Memory B cell (primary cell): ENCODE measurements at regions not wholly inside any gene's neighbourhood (a gene's known extent, or its start where the extent isn't known, plus 50 kb on each side); places are given as distances from the start of the nearest gene placed in this dataset.
"Not testable (repeated sequence)": the region's sequence is repeated elsewhere in the genome, so short reads cannot be mapped to it uniquely, and the experiment has no call there.

Source experiments
- ATAC-seq: fragments of 150-1000 bp; cut with Tn5 transposase; 2 replicates; pipeline ENCODE4 v1.10.0; 2021; ENCODE audit warnings: low read depth, mild to moderate bottlenecking, moderate library complexity
- DNase-seq, 2 donors: peaks; one replicate each; pipeline ENCODE4 v3.0.0; 2022; ENCODE audit warnings: low spot score in 2 of 2
- H3K27ac Mint-ChIP-seq: one replicate; pipeline ENCODE4 v1.8.0; 2022; ENCODE audit warnings: mild to moderate bottlenecking, moderate library complexity, mixed read lengths
- H3K27me3 Mint-ChIP-seq: one replicate; pipeline ENCODE4 v1.8.0; 2022; ENCODE audit warnings: mixed read lengths
- H3K36me3 Mint-ChIP-seq: one replicate; pipeline ENCODE4 v1.8.0; 2022; ENCODE audit warnings: mild to moderate bottlenecking, mixed read lengths
- H3K4me1 Mint-ChIP-seq: one replicate; pipeline ENCODE4 v1.8.0; 2022; ENCODE audit warnings: mixed read lengths
- H3K4me3 Mint-ChIP-seq: one replicate; pipeline ENCODE4 v1.8.0; 2022; ENCODE audit warnings: mild to moderate bottlenecking, moderate library complexity, mixed read lengths
- H3K9me3 Mint-ChIP-seq: one replicate; pipeline ENCODE4 v1.8.0; 2022; ENCODE audit warnings: mixed read lengths

- peaks cover 32% of the 10 kb centered on the region for H3K4me1 Mint-ChIP-seq
- no peaks in the 10 kb centered on the region for H3K36me3 Mint-ChIP-seq
- peak; percentile 59 for ATAC-seq
- H3K4me3 Mint-ChIP-seq = peak overlapping the region; percentile 69
- no peak for DNase-seq
- no peaks in the 10 kb centered on the region for H3K9me3 Mint-ChIP-seq
- no peaks in the 10 kb centered on the region for H3K27me3 Mint-ChIP-seq
- peak overlapping the region; percentile 83 for H3K27ac Mint-ChIP-seq
These were observed 104.5 kb downstream of the ZMAT3 start for GRCh38 chr3:178967177-178967532.

DNA sequence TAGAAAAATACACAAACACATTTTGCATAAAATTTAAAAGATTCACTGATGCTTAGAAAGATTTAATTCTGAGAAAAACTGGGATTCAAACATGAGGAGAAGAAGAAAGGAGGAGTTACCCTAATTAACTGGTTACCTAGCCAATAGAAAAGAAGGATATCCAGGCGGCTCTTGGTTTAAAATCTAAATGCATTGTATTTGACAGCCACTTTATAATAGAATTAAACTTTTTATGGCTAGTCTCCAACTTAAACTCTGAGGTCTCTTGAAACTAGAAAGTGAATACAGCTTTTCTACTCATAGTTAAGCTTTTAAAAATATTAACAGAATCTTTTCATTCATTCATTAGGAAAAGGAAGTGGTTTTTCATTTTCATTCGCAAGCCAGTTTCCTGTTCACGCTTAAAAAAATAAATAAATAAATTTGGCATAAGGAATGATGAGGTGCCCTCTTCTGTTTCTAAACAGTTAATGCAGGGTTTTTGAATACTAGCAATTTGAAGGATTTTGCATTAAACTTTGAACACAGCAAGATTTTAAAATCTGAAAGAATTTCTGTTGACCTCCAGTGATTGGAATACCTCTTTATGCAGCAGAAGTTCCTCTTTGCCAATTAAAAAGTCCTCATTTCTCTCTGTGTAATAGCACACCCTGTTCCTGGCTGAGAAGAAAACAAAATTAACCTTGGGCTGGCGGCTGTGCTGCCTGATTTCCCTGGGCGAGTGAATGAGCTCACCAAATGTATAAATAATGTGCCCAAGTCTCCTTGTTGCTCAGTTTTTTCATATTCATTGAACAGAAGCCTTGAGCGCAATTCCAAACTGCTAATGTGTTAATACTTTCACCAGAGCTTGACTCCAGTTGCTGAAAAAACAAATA is 105.1 kb downstream of the ZMAT3 start:
- H3K27ac Mint-ChIP-seq = peak overlapping the region; percentile 83

GRCh38 chr3:178964551-178964950 is 107.1 kb downstream of the ZMAT3 start:
- ATAC-seq (no peak), DNase-seq (no peak)
- Mint-ChIP-seq H3K27me3 (no peaks in the 10 kb centered on the region), H3K4me1 (peaks cover 28% of the 10 kb centered on the region), H3K9me3 (no peaks in the 10 kb centered on the region), H3K4me3 (no peak overlapping the region), H3K27ac (no peak overlapping the region), H3K36me3 (peaks cover 5% of the 10 kb centered on the region)

More for the DNA sequence above, 105.1 kb downstream of the ZMAT3 start:
- peaks cover 32% of the 10 kb centered on the region for H3K4me1 Mint-ChIP-seq
- peak; percentile 9 for ATAC-seq
- peak overlapping the region; percentile 69 for H3K4me3 Mint-ChIP-seq
- no peaks in the 10 kb centered on the region for H3K9me3 Mint-ChIP-seq
- DNase-seq = no peak
- H3K27me3 Mint-ChIP-seq = no peaks in the 10 kb centered on the region
- H3K36me3 Mint-ChIP-seq = no peaks in the 10 kb centered on the region

GRCh38 chr3:178960918-178961317 is 110.7 kb downstream of the ZMAT3 start:
- ATAC-seq = no peak
- H3K4me3 Mint-ChIP-seq = no peak overlapping the region
- no peak for DNase-seq
- peaks cover 7% of the 10 kb centered on the region for H3K36me3 Mint-ChIP-seq
- no peaks in the 10 kb centered on the region for H3K9me3 Mint-ChIP-seq
- no peaks in the 10 kb centered on the region for H3K27me3 Mint-ChIP-seq
- no peaks in the 10 kb centered on the region for H3K4me1 Mint-ChIP-seq
- H3K27ac Mint-ChIP-seq = no peak overlapping the region

- Mint-ChIP-seq H3K9me3 (no peaks in the 10 kb centered on the region), H3K4me1 (no peaks in the 10 kb centered on the region), H3K36me3 (peaks cover 7% of the 10 kb centered on the region), H3K4me3 (no peak overlapping the region), H3K27ac (no peak overlapping the region), H3K27me3 (no peaks in the 10 kb centered on the region)
- no peak for ATAC-seq
- DNase-seq = no peak
These were observed 111.4 kb downstream of the ZMAT3 start for GRCh38 chr3:178960181-178960580.

- no peak for ATAC-seq
- Mint-ChIP-seq H3K9me3 (peaks cover 8% of the 10 kb centered on the region), H3K36me3 (peaks cover 8% of the 10 kb centered on the region), H3K4me1 (no peaks in the 10 kb centered on the region), H3K4me3 (no peak overlapping the region), H3K27ac (no peak overlapping the region), H3K27me3 (peaks cover 5% of the 10 kb centered on the region)
- no peak for DNase-seq
These were observed 120.9 kb downstream of the ZMAT3 start for GRCh38 chr3:178950676-178951075.

GRCh38 chr3:178949896-178950295 is 121.7 kb downstream of the ZMAT3 start:
- peaks cover 8% of the 10 kb centered on the region for H3K36me3 Mint-ChIP-seq
- H3K4me3 Mint-ChIP-seq = no peak overlapping the region
- no peak for ATAC-seq
- no peak overlapping the region for H3K27ac Mint-ChIP-seq
- peaks cover 8% of the 10 kb centered on the region for H3K9me3 Mint-ChIP-seq
- no peaks in the 10 kb centered on the region for H3K4me1 Mint-ChIP-seq
- DNase-seq = no peak
- peaks cover 5% of the 10 kb centered on the region for H3K27me3 Mint-ChIP-seq

- H3K4me3 Mint-ChIP-seq = no peak overlapping the region
- no peak overlapping the region for H3K27ac Mint-ChIP-seq
- DNase-seq (no peak), ATAC-seq (no peak)
- H3K36me3 Mint-ChIP-seq = peaks cover 8% of the 10 kb centered on the region
- no peaks in the 10 kb centered on the region for H3K4me1 Mint-ChIP-seq
- peaks cover 8% of the 10 kb centered on the region for H3K9me3 Mint-ChIP-seq
- H3K27me3 Mint-ChIP-seq = peaks cover 8% of the 10 kb centered on the region
These were observed 123.1 kb downstream of the ZMAT3 start for GRCh38 chr3:178948546-178948945.

DNA sequence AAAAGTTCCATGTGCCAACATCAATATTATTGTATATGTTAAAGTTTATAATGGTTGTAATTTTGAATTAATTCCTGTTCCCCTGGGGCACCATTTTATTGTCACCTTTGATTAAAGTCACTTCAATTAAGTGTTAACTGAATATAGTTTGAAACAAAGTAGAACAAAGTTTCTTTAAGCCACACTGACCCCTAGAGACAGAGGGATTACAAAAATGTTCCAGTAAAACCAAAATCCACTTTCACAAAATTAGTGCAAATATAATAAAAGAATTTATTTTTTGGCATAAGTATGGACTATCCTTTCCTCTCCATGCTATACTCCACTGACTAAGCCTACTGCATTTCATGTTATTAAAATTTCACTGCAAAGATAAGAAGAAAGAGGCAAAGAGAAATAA is 123.9 kb downstream of the ZMAT3 start:
- Mint-ChIP-seq H3K27ac (no peak overlapping the region), H3K36me3 (peaks cover 8% of the 10 kb centered on the region), H3K27me3 (peaks cover 8% of the 10 kb centered on the region), H3K4me3 (no peak overlapping the region), H3K4me1 (no peaks in the 10 kb centered on the region), H3K9me3 (peaks cover 8% of the 10 kb centered on the region)
- no peak for DNase-seq
- ATAC-seq = no peak

- H3K9me3 Mint-ChIP-seq, H3K4me3 Mint-ChIP-seq, H3K27me3 Mint-ChIP-seq, H3K36me3 Mint-ChIP-seq, DNase-seq, ATAC-seq, H3K4me1 Mint-ChIP-seq, H3K27ac Mint-ChIP-seq: not testable (repeated sequence)
These were observed 129.3 kb downstream of the ZMAT3 start for GRCh38 chr3:178942261-178942660.

DNA sequence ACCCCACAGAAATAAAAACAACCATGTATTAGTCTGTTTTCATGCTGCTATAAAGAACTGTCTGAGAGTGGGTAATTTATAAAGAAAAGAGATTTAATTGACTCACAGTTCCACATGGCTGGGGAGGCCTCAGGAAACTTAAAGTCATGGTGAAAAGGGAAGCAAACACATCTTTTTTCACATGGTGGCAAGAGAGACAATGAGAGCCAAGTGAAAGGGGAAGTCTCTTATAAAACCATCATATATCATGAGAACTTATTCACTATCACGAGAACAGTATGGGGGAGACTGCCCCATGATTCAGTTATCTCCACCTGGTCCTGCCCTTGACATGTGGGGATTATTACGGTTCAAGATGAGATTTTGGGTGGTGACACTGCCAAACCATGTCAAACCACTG is 141.5 kb downstream of the ZMAT3 start:
- DNase-seq (no peak), ATAC-seq (no peak)
- Mint-ChIP-seq H3K36me3 (peaks cover 6% of the 10 kb centered on the region), H3K27me3 (no peaks in the 10 kb centered on the region), H3K9me3 (peaks cover 26% of the 10 kb centered on the region), H3K27ac (no peak overlapping the region), H3K4me3 (no peak overlapping the region), H3K4me1 (peaks cover 3% of the 10 kb centered on the region)

GRCh38 chr3:178916223-178916622 is 155.4 kb downstream of the ZMAT3 start:
- Mint-ChIP-seq H3K4me1 (no peaks in the 10 kb centered on the region), H3K36me3 (peaks cover 4% of the 10 kb centered on the region), H3K4me3 (no peak overlapping the region), H3K27me3 (peaks cover 9% of the 10 kb centered on the region), H3K27ac (no peak overlapping the region), H3K9me3 (peaks cover 14% of the 10 kb centered on the region)
- no peak for DNase-seq
- ATAC-seq = no peak

DNA sequence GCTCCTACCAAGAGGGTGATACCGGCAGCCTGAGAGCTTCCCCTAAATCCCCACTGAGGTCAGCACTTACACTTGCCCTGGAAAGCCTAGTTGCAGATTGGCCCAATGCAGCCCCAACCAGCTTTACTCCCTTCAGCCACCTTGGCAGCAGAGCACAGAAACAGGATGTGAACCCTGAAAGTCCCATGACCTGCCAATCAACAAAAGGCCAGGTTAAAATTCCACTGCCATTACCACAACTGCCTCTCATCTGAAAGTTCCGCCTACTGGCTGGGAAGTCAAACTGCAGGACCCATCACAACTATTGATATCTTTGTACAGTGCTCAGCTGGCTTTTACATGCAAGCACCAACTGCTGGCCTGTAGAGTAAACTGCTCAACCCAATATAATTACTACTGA is 156.2 kb downstream of the ZMAT3 start:
- peaks cover 14% of the 10 kb centered on the region for H3K9me3 Mint-ChIP-seq
- DNase-seq = no peak
- no peaks in the 10 kb centered on the region for H3K4me1 Mint-ChIP-seq

GRCh38 chr3:178907081-178907480 is 164.5 kb downstream of the ZMAT3 start:
- Mint-ChIP-seq H3K4me1 (peaks cover 3% of the 10 kb centered on the region), H3K27me3 (peaks cover 3% of the 10 kb centered on the region), H3K36me3 (no peaks in the 10 kb centered on the region), H3K4me3 (no peak overlapping the region), H3K9me3 (peaks cover under 1% of the 10 kb centered on the region), H3K27ac (no peak overlapping the region)
- DNase-seq (no peak), ATAC-seq (no peak)

More for the DNA sequence above, 156.2 kb downstream of the ZMAT3 start:
- H3K27ac Mint-ChIP-seq = no peak overlapping the region
- peaks cover 9% of the 10 kb centered on the region for H3K27me3 Mint-ChIP-seq
- no peak for ATAC-seq
- H3K4me3 Mint-ChIP-seq = no peak overlapping the region
- peaks cover 4% of the 10 kb centered on the region for H3K36me3 Mint-ChIP-seq

DNA sequence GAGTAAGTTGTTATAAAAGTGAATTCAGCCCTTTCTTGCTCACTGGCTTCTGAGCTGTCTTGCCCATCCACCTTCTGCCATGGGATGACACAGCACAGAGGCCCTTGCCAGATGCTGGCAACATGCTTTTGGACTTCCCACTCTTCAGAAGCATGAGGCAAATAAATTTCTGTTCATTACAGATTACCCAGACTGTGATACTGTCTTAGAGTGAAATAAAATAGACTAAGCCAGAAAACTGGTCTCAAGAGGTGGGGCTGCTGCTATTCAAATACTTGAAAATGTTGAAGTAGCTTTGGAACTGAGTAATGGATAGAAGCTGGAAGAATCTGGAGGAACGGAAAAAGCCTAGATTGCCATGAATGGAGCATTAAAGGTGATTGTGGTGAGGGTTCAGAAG is 170.4 kb downstream of the ZMAT3 start:
- no peaks in the 10 kb centered on the region for H3K36me3 Mint-ChIP-seq
- no peak overlapping the region for H3K27ac Mint-ChIP-seq
- no peak overlapping the region for H3K4me3 Mint-ChIP-seq
- no peaks in the 10 kb centered on the region for H3K9me3 Mint-ChIP-seq
- DNase-seq (no peak), ATAC-seq (no peak)
- H3K4me1 Mint-ChIP-seq = no peaks in the 10 kb centered on the region
- no peaks in the 10 kb centered on the region for H3K27me3 Mint-ChIP-seq
